Transverse colon (tissue), 4 donors: ENCODE measurements at regions not wholly inside any gene's neighbourhood (a gene's known extent, or its start where the extent isn't known, plus 50 kb on each side); places are given as distances from the start of the nearest gene placed in this dataset.

Experiments
- CTCF ChIP-seq, 5 experiments: fragments of 200-600 bp in 3 of 5; fragments of 450-650 bp in 2 of 5; sonication (generic) in 3 of 5; IDR thresholded peaks; 1 replicate in 2 of 5; 2 replicates in 3 of 5; pipeline ENCODE4 v1.5.1; 2016 to 2017; ENCODE audit warnings: antibody characterized with exemption in 5 of 5, inconsistent platforms in 3 of 5, mild to moderate bottlenecking in 2 of 5, moderate library complexity in 1 of 5
- POLR2A ChIP-seq: fragments of 450-650 bp; IDR thresholded peaks from one replicate; pipeline ENCODE4 v1.6.1; 2016; ENCODE audit warnings: antibody characterized with exemption, mild to moderate bottlenecking, moderate library complexity
- POLR2AphosphoS5 ChIP-seq, 3 donors: sonication (generic); formaldehyde crosslinking; IDR thresholded peaks; one replicate each; pipeline ENCODE4 v1.6.1; 2016; ENCODE audit warnings: antibody characterized with exemption in 3 of 3

- TF ChIP-seq CTCF (IDR thresholded peaks at IDR 0.05) = no peak
- TF ChIP-seq POLR2AphosphoS5 (IDR thresholded peaks at IDR 0.05) = no peak
- no peak for TF ChIP-seq POLR2A
Measured at GRCh38 chr1:98129491-98129890, 208.7 kb upstream of the DPYD start.
